IPS DF 19.7 (cell line): ENCODE measurements at regions not wholly inside any gene's neighbourhood (a gene's known extent, or its start where the extent isn't known, plus 50 kb on each side); places are given as distances from the start of the nearest gene placed in this dataset.

ENCODE experiments used
- DNase-seq: peaks from one replicate; pipeline ENCODE4 v3.0.0-alpha.2; 2013; ENCODE audit warnings: low read depth, low spot score

- no peak for DNase-seq
Observed at GRCh38 chr20:23282111-23282510, 68.5 kb upstream of the NXT1 start.

GRCh38 chr20:23279836-23280235 is 70.8 kb upstream of the NXT1 start:
- DNase-seq = no peak

GRCh38 chr20:23278172-23278571 is 72.4 kb upstream of the NXT1 start:
- DNase-seq = no peak

GRCh38 chr20:23277316-23277715 is 73.3 kb upstream of the NXT1 start:
- no peak for DNase-seq

GRCh38 chr20:23273776-23274175 is 76.8 kb upstream of the NXT1 start:
- DNase-seq = no peak

- DNase-seq = no peak
Observed at GRCh38 chr20:23272176-23273029, 78.2 kb upstream of the NXT1 start.

GRCh38 chr20:23270382-23270911 is 80.1 kb upstream of the NXT1 start:
- DNase-seq = no peak

- DNase-seq = no peak
Observed at GRCh38 chr20:23269954-23270353, 80.6 kb upstream of the NXT1 start.

- no peak for DNase-seq
Observed at GRCh38 chr20:23268792-23269354, 81.7 kb upstream of the NXT1 start.

GRCh38 chr20:23267909-23268308 is 82.7 kb upstream of the NXT1 start:
- DNase-seq = no peak

GRCh38 chr20:23266530-23267398 is 83.8 kb upstream of the NXT1 start:
- DNase-seq = no peak

GRCh38 chr20:23265226-23265625 is 85.4 kb upstream of the NXT1 start:
- no peak for DNase-seq

GRCh38 chr20:23264545-23264944 is 86.0 kb upstream of the NXT1 start:
- no peak for DNase-seq

- DNase-seq = no peak
Observed at GRCh38 chr20:23260181-23260840, 90.3 kb upstream of the NXT1 start.

- DNase-seq = no peak
Observed at GRCh38 chr20:23258747-23259121, 91.9 kb upstream of the NXT1 start.

- no peak for DNase-seq
Observed at GRCh38 chr20:23257848-23258746, 92.5 kb upstream of the NXT1 start.

- no peak for DNase-seq
Observed at GRCh38 chr20:23257106-23257761, 93.4 kb upstream of the NXT1 start.

- no peak for DNase-seq
Observed at GRCh38 chr20:23255716-23256385, 94.7 kb upstream of the NXT1 start.

GRCh38 chr20:23255106-23255505 is 95.5 kb upstream of the NXT1 start:
- DNase-seq = no peak

GRCh38 chr20:23254505-23254904 is 96.1 kb upstream of the NXT1 start:
- no peak for DNase-seq
